NCI-H345 (cell line): ENCODE measurements at regions not wholly inside any gene's neighbourhood (a gene's known extent, or its start where the extent isn't known, plus 50 kb on each side); places are given as distances from the start of the nearest gene placed in this dataset.

ENCODE experiments used
- DNase-seq: peaks from one replicate; lab custom pipeline; 2025; lab: John Stamatoyannopoulos, UW

DNA sequence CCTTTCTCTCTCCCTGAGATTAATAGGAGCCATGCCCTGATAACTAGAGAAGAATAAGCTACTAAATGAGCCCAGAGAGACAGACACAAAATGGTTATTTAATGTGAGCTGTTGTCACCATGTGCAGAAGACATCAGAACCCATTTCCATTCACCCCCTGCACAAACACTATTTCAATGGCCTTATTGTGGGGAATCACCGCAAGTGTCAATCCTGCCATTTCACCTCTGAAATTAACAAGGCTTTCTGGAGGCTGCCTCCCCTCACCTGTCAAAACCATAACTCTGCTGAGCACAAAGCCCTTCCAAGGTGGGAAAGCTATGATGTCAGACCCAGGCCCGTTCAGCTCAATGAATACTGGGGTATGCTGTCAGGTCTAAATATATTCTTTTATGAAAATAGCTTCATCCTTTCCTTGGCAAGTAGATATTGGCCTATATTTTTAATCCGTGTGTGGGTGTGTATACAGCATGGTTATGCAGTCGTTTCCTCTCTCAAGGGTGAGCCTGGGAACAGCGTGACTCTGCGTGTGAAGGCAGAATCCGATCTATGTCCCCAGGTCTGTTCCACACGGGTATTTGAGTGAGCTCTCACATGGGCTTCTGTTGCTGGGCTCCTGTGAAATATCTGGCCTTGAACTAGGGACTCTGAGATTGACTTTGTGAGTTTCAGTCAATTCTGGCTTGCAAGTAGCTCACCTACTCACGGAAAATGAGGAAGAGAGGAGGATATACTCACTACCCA, 266.3 kb downstream of the FBXW7 start:
- DNase-seq: no peak

DNA sequence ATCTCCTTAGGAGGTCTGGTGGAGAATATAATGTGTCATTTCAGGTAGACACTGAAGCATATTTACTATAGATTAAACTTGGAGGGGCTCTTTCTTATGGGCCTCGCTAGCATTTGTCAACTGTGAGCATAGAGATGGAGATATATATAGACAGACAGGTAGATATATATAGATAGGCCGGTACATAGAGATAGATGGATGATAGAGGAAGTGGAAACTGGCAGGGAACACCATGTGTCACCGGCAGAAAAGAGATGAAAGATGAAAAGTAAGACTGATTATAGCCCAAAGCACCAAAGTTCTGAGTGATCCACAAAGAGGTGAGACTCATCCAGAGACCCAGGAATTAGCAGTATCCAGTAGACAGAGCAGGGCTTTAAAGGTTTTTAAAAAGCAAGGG, 268.1 kb downstream of the FBXW7 start:
- no peak for DNase-seq

DNA sequence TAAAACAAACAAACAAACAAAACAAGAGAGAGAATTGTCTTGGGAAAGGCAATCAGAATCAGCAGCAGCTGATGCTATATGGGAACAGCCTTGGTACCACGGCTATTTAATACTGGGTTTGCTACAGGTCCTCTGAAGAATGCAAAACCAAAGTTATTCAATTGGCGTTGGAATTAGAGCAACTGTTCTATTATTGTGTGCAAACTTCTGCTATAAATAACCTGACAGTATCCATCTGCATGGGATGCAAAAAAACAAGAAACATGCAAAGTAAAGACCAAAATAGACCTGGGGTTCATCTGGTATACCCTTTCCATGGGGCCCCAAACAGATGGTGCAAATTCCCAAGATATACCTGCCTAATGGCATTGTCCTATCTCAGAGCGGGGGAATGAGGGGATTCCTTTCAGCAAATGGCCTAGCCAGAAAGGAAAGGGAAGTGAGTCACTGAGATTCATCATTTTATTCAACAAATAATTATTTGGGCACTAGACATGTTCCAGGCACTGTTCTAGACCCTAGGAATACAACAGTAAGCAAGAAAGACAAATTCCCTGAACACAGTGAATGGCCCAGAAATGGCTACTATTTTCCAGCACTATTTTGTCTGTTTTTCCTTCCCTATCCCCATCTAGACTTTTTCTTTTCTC, 268.9 kb downstream of the FBXW7 start:
- no peak for DNase-seq

DNA sequence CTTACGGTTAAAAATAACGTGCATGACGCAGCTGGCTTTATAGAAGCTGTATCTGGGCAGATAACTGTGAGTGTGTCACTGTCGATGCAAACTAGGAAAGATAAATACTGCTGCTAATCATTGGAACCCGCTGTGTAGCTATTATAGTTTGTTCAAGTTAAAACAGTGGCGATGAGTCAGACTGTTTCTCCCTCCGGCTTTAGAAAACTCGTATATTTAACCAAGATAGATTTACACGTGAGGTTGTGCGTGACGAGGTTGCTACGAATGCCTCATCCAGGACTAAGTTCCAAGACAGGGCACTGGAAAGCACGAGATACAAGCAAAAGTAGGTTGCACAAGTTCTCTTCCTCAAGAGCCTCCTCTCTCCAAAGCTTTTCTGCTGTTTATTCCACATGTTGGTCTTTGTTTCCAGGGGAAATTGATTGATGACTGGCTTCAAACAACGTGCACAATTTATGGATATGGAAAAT, 270.7 kb downstream of the FBXW7 start:
- DNase-seq: peak; percentile 66

DNA sequence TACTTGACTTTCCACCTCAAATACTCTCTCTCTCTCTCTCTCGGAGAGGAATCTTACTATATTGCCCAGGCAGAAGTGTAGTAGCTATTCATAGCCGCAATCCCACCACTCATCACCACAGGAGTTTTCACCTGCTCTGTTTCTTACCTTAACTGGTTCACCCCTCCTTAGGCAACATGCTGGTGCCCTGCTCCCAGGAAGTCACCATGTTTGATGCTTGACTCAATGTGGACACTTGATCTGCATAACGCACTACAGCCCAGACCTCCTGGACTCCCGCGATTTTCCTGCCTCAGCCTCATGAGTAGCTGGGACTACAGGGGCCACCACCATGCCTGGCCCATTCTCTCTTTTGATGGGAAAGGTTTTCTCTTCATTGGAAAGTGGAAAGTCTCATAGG, 271.8 kb downstream of the FBXW7 start:
- no peak for DNase-seq

DNA sequence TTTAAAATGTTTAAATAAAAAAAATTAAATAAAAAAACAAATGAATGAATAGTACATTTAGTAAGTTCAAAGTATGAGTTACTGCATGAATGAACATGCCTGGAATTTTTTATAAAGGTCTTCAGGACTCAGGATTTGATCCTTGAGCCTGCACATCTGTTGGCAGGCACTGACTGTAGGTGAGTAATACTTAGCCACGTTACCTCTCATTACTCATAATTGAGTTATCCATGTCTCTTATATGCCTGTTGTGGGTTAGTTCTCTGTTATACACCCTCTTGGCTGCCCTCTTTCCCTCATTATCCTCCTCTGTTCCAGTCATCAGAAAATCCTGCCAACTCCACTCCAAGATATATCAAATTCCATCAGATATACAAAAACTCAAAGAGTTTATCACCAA, 276.0 kb downstream of the FBXW7 start:
- no peak for DNase-seq

DNA sequence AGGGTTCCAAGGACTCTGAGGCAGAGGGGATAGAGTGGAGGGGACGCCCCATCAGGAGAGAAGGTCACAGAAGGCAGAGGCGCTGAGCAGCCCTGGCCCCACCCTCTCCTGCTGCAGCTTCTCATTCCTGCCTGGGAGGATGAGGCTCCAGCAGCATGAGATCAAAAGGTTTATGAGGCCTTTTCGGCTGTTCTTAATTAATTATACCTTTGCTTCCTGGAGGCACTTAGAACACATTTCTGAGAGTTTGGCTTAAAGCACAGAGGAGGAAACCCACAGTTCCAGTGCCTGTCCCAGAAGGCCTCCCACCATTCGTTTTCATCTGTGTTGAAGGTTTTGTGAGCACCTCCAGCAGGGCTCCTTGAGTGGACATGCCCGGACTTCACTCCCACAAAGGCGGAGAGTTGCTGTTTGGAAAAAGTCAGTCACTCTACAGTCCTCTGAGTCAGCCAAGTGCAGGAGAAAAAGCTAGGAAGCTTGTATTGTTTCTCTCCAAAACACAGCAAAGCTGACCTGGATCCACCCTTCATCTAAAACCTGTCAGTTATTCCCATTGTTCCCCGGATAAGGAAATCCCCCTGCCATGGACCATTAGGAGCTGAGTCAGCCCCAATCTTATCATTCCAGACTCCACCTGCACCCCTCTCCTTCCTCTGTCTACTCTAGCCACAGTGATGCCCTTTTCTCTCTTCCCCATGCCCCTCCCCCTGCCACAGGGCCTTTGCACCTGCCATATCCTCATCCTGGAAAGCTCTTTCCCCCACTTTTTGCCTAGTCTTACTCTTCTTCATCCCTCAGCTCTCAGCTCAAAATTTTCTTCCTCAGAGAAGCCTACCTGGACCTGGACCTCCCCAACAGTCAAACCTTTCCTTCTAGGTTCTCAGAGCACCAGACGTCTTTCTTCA, 276.8 kb downstream of the FBXW7 start:
- DNase-seq: no peak

DNA sequence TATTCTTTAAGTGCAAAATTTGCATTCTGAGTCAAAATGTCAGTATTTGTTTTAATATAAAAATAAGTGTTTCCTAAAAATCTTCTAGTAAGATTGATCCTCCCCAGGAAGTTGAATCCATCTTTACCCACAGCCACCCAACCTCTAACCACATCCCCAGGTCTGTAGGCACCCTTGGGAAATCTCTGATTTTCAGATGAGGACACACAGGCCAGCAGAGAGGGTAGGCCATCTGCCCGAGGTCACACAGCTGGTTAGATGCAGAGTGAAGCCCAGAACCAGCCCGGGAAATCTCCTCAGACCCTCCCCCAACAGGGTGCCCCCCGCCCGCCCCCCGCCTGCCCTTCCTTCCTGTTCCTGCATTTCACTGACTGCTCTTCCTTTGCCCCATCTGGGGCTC, 277.5 kb downstream of the FBXW7 start:
- no peak for DNase-seq

DNA sequence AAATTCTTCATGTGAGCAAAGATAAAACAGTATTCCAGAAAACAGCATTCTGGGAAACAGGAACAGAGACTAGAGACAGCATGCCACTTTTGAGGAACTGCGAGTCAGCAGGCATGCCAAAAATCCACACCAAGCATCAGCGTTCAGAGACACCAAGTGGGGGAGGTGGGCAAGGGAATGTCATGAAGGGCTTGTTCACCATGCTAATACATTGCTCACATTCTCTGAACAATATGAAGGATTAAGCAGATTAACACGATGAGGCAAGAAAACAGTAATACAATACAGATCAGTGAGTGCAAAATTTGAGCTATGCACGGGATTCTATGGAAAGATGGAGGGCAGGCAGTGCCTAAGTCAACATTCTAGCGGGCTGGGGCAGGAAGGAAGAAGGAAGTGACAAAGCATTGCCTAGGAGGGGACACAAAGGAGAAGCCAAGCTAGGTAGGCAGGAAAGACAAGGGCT, 278.3 kb downstream of the FBXW7 start:
- no peak for DNase-seq

DNA sequence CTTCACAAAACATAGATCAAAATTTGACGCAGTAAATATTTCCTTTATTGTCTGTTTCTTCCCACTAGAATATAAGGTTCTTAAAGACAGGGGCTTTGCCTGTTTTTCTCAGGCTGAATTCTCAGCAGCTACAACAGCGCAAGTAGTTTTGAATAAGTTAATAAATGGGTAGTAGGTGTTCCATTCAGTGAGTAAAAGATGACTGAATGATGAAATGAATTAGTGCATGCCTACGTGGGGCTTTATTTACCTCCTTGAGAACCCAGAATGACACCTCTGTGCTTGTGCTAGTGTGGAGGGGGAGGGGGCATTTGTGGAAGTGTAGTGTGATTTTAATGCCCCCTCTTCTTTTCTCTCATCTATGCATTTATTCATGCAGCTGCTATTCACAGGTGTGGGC, 278.9 kb downstream of the FBXW7 start:
- DNase-seq: no peak

DNA sequence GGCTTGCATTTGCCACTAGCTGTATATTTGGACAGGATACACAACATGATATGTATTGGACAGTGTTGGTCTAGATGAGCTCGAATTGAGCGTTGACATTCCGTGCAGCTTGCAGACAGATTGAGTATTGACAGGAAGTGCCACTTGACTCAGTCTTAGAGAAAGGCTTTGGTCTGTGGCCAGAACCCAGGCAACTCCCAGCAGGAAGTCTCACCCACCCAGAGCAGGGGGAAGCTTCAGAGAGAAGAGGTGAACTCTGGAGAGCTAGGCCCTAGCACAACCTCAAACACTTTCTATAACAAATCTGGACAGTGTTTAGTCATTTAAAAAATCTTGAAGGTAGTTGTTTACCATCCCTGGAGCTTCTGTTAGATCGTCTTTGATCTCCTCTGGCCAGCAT, 280.5 kb downstream of the FBXW7 start:
- peak; percentile 73 for DNase-seq

DNA sequence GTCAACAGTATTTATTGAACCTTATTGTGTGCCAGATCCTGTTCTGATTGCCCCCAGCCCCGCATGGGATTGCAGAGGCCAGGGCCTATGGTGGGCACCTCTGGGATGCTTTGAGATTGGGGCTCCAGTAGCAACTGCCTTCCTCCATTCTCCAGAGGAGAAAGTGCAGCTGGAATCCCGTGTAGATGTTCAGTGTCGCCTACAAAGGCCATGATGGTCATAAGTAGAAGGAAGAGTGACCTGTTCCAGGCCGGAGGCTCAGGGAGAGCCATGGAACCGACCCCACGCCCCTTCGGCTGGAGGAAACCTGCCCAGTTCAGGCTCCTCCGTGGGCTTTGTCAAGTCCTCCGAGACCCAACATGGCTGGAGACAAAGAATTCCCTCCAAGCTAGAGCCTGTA, 287.5 kb downstream of the FBXW7 start:
- no peak for DNase-seq

DNA sequence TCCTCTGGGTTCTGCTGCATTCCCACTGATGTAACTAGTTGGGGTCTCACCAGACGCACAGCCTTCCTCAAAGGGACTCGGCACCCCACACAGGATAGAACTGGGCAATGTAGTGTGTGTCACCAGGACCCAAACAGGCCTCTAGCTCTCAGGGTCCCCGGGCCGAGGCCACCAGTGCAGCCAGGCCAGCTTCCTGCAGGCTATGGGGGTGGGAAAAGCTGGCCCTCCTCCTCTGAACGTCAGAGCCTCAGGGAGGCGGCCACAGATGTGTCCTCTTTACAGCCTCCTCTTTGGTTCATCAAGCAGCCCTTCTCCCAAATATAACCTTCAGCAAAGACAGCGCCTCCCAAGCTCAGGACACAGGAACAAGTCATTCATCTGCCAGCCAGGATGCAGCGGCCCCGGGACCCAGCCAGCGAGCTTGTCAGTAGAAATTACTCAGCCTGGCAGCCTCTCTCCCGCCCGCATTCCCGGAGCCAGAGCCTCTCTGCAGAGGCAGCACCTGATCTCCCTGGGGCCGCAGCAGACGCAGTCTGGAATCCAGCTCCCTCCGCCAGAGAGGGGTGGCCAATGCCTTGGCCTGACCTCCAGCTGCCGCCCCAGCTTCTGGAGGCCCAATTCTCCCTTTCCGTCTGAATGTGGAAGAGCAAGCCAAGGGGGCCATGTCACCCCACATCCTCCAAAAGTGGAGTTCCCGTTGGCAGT, 288.5 kb downstream of the FBXW7 start:
- DNase-seq: no peak

DNA sequence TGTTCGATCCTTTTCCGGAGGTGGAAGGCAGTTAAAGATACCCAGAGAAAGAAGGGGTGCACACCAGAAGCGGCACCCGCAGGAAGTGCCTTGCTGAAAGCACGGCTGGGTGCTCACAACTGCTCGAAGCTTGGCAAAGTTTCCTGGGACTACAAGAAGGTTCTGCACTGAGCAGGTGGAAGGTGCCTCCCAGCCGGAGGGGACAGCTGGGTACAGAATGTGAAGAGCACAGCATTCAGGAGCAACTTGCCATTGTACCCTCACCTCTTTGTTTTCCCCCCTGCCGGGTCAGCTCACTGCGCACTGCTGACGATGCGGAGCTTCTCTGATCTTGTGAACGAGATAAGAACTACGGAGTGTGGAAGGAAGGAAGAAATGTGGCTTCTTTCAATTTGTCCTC, 289.2 kb downstream of the FBXW7 start:
- peak; percentile 63 for DNase-seq

DNA sequence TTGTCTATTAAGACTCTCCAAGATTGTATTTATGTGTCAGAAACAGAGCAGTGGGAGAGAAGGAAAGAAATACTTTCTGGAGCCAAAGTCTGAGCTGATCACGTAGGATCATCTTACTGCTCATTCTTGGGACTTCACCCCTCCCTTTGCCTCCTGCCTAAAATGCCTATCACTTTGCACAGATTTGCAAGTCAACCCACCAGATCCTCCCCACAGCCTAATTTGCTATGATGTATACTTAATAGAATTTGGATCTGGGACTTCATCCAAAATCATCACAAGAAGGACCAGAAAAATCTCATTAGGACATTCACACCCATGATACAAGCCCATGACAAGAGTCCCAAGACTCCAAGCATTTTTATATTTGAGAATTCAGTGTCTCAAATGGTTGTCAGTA, 290.2 kb downstream of the FBXW7 start:
- no peak for DNase-seq

DNA sequence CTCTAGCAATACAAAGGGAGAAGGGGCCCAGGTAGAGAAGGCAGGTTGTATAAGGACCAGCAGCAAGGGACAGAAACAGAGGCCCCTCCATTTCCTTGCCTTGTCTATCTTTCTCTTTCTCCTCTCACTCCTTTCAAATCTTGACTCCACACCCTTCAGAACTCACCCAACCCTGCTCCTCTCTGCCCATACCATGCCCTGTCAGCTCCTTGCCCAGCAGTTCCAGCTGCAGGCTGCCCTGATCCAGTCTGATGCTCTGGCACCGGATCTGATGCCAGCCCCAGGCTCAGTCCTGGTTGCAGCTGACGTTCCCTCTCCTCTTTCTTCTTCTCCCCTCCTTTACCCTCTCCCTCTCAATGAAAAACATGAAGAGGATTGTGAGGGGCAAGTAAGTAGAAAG, 291.2 kb downstream of the FBXW7 start:
- DNase-seq: no peak

DNA sequence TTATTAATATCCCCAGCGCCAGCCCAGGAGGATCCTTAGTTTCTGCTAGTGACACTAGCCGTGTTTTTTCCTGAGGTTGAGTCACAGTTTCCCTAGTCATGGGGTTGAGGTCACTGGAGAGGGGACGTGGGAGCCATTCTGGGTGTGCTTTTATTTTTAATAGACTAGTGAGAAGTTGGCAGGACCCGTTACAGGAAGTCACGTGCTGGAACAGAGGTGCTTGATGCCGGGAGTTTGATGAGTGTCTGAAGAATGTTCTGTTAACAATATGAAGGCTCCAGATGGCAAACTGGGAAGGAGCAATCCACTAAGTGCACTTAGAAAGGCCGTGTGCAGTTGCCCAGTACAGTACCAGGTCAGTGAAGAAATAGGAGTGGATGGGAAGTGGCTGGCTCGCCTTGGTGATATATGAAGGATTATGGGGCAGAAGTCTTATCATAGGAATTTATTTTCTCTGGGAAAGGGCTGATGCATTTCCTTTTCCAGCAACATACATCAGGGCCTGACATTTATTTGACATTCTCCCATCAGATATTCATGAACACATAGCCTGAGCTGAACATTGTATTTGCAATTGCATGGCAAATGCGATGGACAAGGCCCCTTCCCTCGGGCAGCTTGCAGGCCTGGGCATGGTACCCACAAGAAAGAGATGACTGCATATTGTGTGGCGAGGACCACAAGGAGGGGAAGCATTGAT, 291.8 kb downstream of the FBXW7 start:
- DNase-seq: no peak

DNA sequence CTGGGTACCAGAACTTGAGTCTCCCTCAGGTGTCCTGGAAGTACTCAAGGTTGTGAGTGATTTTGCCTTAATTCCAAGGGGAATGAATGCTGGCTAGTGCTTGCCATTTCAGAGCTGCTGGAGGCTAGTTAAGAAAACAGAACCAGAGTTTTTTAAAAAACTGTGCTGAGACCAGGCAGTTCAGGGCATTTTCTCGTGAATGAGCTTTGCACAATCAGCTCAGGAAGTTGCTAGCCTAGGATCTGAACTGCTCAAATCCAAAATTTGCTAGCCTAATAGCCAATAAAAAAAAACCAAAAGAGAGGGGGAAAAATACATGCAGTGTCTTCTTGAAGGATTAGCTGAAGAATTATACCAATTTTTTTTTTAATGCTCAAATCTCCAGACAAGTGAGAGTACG, 292.7 kb downstream of the FBXW7 start:
- DNase-seq: no peak

DNA sequence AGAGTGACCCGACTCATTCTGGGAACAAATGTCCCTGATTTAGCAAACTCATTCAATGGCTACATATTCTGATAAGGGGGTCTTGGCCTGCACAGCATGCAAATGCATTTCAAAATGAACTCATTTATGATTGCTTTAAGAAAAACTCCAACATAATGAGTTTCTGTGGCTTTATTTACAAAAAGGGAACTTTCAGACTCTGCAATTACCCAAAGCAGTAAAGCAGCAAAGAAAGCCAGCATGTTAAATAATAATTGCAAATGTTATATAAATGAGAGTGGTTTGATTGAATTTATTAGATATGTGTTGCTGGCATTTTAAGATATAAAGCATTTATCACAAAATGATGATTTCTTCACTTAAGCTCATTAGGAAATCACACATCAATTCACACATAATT, 295.7 kb downstream of the FBXW7 start:
- DNase-seq: no peak

DNA sequence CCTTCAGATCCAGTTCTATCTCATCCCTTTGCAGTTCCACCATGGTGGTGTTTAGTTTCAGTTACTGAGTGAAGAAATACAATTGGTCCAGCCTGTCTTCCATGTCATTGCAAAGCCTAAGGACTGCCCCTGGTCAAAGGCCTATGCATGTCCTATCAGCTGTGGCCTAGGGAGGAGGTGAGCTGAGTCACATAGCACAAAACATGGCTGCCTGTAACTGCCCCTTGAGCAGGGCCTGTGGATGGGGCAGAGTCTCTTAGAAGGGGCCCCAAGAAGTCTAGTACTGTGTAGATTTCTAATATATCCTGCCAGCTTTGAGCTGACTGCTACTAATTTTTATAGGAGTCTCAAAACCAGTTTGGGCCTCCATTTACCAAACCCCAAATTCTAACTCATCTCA, 296.7 kb downstream of the FBXW7 start:
- no peak for DNase-seq

DNA sequence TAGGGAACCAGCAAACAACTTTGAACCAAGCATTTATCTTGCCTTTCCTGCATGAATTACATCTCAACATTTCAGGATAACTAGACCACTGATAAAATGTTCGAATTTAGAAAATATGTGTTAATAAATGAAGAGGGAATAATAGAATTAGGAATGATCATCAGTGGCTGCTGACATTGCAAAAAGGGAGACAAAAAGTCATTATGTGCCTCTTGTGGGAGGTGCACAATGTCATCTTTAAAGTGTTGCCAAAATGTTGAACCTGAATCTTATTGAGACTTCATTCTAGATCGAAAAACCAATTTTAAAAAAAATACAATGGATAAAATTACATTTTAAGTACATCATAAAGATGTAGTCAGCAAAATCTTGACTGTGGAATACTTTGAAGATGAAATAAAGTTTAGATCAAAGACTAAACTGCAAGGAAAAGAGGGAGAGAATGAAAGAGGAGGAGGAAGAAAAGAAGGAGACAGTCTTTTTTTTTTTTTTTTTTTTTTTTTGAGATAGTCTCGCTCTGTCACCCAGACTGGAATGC, 299.3 kb downstream of the FBXW7 start:
- no peak for DNase-seq
